ENCODE measurements at regions not wholly inside any gene's neighbourhood (a gene's known extent, or its start where the extent isn't known, plus 50 kb on each side); places are given as distances from the start of the nearest gene placed in this dataset.
"Not testable (repeated sequence)": the region's sequence is repeated elsewhere in the genome, so short reads cannot be mapped to it uniquely, and the experiment has no call there.

DNA sequence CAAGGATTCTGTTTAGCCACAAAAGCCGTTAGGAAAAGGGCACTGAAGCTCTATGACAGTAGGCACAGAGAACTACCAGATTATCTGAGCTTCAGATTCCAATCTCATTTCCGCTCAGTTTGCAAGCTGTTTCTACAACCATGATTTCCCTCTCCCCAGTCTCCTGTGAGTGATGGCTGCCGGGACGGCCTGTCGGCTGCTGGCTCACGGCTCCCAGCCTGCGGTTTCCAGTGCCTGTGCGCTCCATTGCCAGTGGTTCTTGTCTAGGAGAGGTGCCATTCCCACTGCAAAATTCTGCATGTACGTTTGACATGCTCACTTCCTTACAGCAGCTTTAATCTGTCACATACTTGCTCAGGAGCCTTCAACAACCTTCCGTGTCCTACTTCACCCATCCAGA lies 429.1 kb upstream of the FRG1 start:
- no peak for DNase-seq (ENCODE audit: low spot score)

DNA sequence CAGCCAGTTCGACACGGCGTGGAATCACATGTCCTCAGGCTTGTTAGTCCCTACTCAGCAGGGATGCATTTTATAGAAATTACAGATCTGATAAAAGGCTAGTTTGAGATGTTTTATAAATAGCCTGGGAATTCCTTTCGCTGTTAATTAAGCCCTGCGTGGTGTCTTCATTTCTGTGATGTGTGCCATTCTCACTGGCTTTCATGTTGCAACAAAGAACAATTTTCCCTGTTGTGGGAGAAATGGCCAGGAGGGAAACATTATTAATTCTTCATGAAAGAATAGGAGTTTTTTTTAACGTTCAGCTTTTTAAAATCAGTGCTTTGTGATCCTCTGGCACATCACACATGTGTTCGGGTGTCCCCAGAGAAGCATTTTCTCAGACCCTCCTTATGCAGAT lies 427.3 kb upstream of the FRG1 start:
- no peak for DNase-seq (ENCODE audit: low spot score)

DNA sequence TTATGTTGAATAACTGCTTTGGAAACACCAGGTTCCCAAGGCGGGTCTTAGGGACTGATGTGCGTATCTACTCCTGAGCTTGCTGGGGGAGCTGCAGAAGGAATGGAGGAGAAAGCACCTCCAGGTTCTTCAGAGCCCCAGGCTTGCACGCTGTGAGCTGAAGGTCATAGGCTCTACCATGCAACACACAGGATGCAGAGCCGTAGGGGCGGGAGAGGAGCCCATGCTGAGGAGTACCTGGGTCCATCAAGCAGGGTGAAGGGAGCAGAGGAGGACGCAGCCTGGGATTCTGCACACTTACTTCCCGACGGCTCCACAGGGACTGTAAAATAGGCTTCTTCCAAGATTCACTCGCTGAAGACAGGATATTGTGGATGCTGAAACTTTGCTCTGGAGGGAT lies 426.5 kb upstream of the FRG1 start:
- DNase-seq (ENCODE audit: low spot score): no peak

DNA sequence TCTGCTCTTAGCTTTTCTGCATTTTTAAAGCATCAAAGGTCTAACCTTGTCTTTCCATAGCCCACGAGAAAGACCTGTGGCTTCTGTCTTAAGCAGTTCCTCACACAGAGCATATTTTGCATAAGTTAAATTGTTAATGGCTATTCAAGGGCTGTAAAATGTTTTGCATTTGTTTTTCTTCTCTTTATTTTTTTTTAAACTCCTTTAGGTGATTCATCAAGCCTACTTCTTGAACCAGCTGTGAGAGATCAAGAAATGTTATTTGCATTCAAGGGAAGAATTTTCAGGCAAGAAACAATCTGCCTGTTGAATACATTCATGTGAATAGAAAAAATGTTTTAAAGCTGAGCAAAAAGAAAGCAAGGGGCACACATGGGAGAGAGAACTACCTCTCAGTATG lies 423.8 kb upstream of the FRG1 start:
- DNase-seq (ENCODE audit: low spot score): no peak

DNA sequence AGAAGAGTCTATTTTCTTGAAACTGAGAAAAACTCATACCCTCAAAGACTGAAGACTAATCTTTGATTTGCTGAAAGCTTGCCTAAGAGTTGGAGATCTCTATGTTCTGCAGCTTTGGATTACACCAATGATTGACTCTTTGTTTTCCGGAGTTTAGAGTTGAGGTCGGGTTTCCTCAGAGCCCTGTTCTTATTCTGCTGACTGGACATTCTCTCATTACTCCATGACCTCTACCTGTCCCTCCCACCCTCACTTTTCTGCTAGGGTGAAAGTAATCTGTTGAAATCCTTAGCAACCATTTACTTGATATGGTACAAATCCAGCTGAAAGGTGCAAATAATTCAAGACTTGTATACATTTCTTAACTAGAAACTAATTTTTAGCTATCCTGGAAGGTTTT lies 421.5 kb upstream of the FRG1 start:
- DNase-seq (ENCODE audit: low spot score): no peak

DNA sequence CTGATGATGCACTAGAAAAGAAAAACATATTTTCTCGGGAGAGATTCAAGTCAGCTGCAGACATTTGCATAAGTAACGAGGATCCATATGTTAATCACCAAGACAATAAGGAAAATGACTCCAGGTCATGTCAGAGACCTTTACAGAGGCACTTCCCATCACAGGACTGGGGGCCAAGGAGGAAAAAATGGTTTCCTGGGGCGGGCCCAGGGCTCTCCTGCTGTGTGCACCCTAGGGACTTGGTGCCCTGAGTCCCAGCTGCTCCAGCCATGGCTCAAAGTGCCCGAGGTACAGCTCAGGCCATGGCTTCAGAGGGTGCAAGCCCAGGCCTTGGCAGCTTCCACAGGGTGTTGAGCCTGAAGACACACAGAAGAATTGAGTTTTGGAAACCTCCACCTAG lies 415.4 kb upstream of the FRG1 start:
- no peak for DNase-seq (ENCODE audit: low spot score)

DNA sequence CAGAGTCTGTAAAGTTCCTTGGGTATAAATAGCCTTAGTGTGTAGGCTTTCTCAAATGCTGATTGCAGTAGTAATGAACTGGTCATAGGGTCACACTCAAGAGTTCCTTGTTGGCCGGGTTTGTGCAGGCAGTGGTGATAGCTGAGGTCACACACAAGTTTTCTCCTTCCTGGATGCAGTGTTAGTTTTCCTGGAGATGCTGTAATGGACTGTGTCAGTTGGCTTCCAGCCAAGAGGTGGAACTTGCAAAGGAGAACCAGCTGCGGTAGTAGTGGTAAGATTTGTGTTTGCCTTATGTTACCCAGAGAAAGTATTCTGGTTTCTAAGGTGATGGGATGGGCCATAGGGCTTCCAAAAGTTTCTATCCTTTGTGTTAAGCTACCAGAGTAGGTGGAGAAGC lies 409.8 kb upstream of the FRG1 start:
- DNase-seq (ENCODE audit: low spot score): no peak

DNA sequence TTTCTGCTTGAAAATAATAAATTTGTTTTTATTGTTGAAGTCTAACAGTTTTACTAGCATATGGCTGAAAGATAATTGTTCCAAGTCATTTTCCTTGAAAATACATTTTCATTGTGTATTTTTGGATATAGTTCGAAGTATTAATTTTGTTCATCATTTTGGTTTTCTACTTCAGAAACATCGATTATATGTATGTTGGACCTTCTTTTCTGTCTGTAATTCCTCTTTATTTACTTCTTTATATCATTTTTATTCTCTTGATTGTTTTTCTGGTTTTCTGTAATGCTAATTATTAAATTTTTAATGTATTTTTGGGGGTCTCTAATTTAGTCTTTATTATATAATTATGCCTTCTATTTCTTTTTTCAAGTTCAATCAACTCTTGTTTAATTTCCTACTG lies 407.1 kb upstream of the FRG1 start:
- DNase-seq (ENCODE audit: low spot score): no peak

DNA sequence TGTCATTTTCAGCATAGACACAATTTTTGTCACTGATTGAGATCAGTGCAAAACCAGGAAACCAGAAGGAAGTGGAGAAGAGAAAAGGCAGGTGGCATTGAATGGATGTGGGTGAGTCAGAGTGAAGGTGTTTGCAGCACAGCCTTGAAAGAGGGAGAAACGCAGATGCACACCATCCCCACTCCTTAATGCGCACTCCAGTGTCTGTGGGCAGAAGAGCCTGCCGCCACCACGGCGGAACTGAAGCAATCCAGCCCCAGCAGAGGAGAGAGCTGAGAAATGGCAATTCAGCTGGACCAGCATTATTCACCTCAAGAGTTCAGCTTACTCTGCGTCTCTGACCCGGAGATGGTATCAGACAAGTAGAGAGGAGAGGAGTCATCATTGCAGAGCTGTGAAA lies 393.1 kb upstream of the FRG1 start:
- no peak for DNase-seq (ENCODE audit: low spot score)

DNA sequence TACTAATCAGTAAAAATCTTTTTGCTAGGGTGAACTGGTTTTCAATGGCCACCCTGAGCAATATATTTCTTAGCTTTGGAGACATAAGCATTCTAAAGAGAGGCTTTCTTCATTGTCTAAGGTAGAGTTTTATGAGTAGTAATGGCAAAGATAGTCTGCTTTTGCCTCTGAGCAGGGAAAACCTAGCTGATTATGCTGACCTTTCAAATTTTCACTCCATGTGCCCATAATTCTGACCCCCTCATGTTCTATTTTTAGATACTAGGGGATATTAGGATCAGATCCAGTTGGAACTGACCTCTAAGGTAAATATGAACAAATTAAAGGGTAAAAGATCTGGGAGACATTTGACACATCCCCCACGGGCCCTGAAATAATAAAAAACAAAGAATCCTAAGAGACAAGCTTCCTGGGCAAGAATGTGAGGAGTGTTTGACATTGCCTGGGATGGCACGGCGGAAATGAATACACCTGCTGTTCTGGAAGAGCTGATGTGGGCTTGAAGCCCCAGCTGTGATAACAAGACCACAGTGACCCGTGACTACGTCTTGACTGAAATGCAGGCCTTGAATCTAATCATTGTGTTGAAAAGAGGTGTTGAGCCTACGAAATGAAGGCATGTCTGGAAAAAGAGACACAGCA lies 392.1 kb upstream of the FRG1 start:
- no peak for DNase-seq (ENCODE audit: low spot score)

DNA sequence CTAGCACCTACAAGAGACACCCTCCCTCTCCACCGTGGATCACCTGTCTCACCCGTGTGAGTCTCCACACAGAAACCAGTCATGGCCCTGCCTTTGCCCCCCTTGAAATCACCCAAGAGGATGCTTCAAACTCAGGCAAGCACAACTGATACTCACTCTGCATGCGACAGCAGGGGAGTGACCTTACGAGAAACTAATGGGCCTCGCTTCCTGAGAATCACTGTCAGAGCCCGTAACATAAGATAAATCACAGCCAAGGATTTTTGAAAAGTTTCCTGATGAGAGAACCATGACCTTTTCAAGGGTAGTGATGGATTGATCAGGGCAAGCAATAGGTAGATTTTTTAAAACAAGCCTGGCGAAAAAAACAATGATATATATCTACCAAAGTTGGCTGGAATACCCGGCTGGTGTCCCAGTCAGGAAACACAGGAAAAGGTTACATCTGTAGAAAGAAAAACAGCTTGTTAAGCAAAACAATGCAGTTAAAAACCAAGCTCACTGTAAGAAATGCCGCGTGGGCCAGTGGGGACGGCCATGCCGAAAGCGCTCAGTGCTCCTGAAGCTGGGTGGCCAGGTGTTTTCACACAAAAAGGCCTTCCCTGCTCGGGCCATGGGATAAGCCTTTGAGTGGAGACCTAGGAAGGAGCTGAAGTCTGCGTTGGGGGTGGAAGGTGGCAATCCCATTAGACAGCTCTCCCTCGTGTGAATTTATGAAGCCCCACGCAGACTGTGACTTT lies 388.6 kb upstream of the FRG1 start:
- DNase-seq (ENCODE audit: low spot score): not testable (repeated sequence)

DNA sequence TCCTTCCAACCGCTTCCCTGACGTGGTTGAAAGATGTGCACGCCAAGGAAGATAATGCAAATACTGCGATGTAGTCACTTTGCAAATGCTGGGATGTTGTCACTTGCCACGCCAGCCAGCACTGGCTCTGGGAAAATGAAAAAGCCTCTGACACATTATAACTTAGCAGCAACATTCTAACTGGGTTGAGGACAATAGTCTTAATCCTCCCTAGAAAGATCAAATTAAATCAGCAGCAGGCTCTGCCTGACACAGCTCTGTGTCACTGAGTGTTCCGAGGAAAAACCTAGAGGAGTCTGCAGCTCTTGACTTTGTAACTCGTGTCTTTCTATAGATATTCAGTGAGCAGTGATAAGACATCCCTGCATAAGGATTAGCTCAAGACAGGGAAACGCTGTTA lies 380.1 kb upstream of the FRG1 start:
- DNase-seq (ENCODE audit: low spot score): not testable (repeated sequence)

DNA sequence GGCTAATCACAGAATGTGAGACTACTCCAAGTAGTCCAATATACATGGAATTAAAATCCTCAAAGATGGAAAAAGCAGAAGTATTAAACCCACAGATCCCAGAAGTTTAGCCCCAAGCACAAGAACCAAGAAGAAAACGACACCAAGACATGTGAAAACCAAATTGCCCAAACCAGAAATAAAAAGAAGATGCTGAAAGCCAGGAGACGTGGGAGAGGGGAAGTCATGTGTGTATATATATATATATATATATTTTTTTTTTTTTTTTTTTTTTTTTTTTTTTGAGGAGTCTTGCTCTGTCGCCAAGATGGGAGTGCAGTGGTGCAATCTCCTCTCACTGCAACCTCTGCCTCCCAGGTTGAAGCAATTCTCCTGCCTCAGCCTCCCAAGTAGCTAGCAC lies 376.9 kb upstream of the FRG1 start:
- not testable (repeated sequence) for DNase-seq (ENCODE audit: low spot score)

DNA sequence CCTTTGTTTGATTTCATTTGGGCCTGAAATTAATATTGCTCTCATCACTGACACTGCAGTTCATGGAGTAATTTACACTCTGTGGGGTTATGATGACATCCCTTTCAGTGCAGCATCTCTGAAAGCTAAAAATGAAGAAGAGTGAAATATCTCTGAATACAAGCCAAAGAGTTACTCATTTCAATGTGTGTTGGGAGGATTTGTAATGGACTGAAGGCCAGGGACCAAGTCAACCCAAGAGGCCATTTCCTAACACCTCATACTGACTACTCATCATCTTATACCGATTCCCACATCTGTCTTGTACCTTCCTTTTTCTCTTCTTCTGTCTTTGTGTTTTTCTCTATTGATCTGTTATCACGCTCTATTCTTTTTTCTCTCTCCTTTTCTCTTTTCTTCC lies 374.4 kb upstream of the FRG1 start:
- DNase-seq (ENCODE audit: low spot score): not testable (repeated sequence)

DNA sequence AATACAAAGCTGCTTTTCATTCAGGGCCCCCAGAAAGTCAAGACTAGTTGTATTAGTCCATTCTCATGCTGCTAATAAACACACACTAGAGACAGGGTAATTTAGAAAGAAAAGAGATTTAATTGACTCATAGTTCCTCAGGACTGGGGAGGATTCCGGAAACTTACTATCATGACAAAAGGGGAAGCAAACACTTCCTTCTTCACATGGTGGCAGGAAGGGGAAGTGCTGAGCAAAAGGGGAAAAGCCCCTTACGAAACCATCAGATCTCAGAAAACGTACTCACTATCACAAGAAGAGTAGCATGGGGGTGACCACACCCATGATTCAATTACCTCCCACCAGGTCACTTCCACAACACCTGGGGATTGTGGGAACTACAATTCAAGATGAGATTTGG lies 373.8 kb upstream of the FRG1 start:
- DNase-seq (ENCODE audit: low spot score): not testable (repeated sequence)

DNA sequence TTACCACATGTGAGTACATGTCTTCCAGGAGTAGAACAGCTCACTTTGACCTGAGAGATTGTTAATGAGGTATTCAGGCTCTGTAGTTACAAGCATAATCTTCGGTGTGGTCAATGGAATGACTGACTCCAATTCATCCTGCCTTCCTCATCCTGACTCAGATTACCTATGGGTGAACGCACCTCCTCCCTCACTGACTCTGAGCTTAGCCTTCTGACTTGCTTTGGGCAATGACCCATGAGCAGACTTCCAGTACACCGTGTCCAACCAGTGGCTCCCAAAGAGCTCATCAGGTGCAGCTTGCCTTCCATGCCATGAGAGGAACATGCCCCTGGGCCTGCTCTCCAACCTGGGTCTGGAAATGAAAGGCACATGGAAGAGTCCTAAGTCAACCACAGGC lies 361.0 kb upstream of the FRG1 start:
- DNase-seq (ENCODE audit: low spot score): not testable (repeated sequence)

DNA sequence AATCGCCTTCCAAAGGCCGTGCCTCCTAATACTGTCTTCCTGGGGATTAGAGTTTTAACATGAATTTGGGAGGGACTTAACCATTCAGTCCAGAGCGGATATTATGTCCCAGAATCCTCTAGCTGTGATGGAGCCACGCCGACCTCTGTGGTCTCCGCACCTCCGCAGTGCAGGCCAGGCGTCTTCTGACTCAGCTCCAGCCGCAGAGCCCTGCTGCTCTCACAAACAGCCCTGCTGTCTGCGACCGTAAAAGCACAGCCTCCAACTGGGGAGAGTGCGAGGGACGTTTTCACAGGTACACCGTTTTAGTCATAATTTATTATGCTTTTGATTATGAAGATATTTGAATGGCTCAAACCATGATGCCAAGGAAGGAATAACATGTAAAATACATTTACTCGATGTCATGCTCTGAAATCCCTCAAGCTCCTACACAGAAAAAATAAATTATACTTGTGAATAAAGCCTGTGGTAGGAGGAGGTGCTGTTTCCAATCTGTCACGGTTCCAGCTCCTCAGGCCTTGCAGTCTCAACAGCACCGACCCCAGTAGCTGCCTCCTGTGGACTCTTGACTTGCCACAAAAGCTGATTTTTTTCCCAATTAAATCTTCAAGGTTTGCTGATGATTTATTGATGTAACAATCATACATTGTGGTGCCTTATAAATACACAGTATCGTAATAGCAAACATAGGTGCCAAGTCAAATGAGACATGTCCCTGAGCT lies 353.6 kb upstream of the FRG1 start:
- DNase-seq (ENCODE audit: low spot score): peak; percentile 47

DNA sequence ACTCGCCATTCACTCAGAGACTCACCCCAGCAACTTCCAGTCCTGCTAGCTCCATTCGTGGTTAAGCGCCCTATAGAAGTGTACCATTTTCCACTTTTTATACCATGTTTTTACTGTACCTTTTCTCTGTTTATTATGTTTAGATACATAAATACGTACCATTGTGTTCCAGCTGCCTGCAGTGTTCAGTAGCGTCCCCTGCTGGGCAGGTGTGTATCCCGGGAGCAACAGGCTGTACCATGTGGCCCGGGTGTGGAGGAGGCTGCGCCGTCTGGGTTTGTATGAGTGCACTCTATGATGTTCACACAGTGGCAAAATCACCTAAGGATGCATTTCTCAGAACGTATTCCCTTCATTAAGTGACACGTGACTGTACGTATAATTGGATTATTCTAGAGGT lies 351.5 kb upstream of the FRG1 start:
- DNase-seq (ENCODE audit: low spot score): not testable (repeated sequence)

DNA sequence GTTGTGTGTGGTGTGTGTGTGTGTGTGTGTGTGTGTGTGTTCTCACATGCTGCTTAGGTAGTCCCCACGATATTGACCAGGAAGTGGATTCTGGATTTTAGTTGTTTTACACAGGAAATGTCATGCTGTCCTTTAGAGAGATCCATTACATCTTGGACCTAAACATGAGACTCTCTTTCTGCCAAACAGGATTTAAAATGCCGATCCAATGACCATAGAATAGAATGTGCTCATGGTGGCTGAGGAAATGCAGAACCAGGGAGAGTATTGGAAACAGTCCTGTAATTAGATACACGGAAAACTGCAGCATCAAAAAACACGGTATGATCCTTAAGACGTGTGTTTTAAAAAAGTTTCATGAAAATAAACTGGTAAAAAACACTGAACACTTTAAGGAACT lies 347.8 kb upstream of the FRG1 start:
- DNase-seq (ENCODE audit: low spot score): no peak

DNA sequence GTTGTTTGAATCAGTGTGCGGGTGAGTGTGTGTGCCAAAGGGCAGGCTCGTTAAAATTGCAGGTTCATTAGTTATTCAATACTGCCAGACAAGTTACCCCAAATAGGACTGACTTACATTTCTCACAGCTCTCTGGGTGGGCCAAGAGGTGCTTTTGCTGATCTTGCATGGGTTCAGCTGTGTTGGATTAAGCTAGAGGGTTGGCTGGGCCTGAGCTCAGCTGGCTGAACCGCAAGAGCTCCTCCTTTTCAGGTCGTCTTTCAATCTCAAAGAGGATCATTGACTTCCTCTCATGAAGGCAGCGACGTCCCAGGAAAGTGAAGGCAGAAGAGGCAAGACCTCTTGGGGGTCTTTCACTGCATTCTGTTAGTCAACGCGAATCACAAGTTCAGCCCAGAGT lies 343.3 kb upstream of the FRG1 start:
- DNase-seq (ENCODE audit: low spot score): no peak

DNA sequence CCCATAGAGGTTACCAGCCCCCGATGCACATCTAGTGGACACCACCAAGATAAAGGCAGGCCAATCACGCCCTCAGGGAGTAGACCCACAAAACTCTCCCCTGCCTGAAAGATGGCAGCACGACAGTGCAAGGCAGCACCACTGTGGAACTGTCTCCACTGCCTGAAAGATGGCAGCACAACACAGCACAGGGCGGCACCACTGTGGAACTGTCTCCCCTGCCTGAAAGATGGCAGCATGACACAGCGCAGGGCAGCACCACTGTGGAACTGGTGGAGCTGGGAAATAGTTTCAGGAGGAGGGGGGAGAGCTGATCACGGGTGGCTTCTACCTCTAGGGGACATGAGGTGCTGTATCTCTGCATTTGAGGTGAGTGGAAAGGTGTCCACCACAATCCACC lies 340.4 kb upstream of the FRG1 start:
- no peak for DNase-seq (ENCODE audit: low spot score)

DNA sequence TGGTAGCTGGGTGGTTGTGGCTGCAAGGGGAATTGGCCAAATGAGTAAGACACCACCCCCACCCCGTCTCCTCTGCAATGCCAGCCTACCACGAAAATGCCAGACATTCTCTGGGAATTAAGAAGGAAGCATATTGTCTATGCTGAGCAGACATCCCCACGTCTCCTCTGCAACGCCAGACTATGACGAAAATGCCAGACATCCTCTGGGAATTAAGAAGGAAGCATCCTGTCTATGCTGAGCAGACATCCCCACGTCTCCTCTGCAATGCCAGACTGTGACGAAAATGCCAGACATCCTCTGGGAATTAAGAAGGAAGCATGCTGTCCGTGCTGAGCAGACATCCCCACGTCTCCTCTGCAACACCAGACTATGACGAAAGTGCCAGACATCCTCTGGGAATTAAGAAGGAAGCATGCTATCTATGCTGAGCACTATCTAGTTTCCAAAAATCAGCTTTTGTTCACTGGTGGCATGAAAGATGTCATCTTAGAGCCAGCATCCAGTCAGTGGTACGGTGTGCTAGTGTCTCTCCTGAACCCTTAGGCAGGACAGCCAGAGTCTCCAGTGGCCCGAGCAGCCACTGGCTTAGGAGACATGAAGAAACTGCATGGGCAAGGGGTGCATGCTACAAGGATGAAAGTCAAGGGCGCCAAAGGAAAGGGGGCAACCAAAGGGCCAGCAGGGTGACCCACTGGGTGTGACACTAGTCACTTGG lies 339.8 kb upstream of the FRG1 start:
- DNase-seq (ENCODE audit: low spot score): no peak

DNA sequence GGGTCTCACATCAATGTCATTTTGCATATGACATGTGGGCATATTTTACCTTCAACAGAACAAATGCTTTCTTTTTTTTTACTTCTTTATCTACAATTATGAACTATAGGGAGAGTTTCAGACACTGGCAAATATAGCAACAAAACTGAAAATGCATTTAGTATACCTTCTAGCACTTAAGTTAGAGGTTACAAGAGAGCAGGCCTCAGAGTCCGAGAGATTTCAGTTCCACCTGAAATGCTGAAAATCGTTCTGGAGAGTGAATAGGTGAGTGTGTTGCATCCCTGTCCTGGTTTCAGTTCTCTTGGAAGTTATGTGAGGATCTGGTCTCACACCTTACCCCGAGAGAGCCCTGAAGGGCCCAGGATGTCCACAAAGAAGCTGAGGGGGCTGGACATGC lies 337.8 kb upstream of the FRG1 start:
- DNase-seq (ENCODE audit: low spot score): not testable (repeated sequence)
